WTC11 (cell line): ENCODE measurements at regions not wholly inside any gene's neighbourhood (a gene's known extent, or its start where the extent isn't known, plus 50 kb on each side); places are given as distances from the start of the nearest gene placed in this dataset.

Experiments
- CTCF ChIP-seq: fragments of 200-600 bp; IDR thresholded peaks from 2 replicates; pipeline ENCODE4 v1.8.0; 2022; ENCODE audit warnings: antibody characterized with exemption
- E2F5 ChIP-seq: sonication (generic); formaldehyde crosslinking; IDR thresholded peaks from 2 replicates; pipeline ENCODE4 v1.8.1; 2022; ENCODE audit warnings: mild to moderate bottlenecking, moderate library complexity, missing genetic modification reagents
- EMX1 ChIP-seq: fragments of 250-450 bp; sonication (Bioruptor Pico); IDR thresholded peaks from 2 replicates; pipeline ENCODE4 v1.8.0; 2021; ENCODE audit warnings: mild to moderate bottlenecking
- KAT7 ChIP-seq: sonication (generic); formaldehyde crosslinking; IDR thresholded peaks from 2 replicates; pipeline ENCODE4 v1.8.1; 2023; ENCODE audit warnings: missing genetic modification reagents, mild to moderate bottlenecking, borderline replicate concordance
- MAX ChIP-seq: sonication (generic); formaldehyde crosslinking; IDR thresholded peaks from 2 replicates; pipeline ENCODE4 v1.8.0; 2022; ENCODE audit warnings: mild to moderate bottlenecking, missing genetic modification reagents
- MLX ChIP-seq: sonication (generic); formaldehyde crosslinking; IDR thresholded peaks from 2 replicates; pipeline ENCODE4 v1.8.1; 2023; ENCODE audit warnings: mild to moderate bottlenecking, missing genetic modification reagents, moderate library complexity
- SP1 ChIP-seq: sonication (generic); formaldehyde crosslinking; conservative IDR thresholded peaks from 2 replicates; pipeline ENCODE4 v1.8.1; 2022; ENCODE audit warnings: missing genetic modification reagents
- TEAD4 ChIP-seq: sonication (generic); formaldehyde crosslinking; IDR thresholded peaks from 2 replicates; pipeline ENCODE4 v1.8.0; 2022; ENCODE audit warnings: mild to moderate bottlenecking, missing genetic modification reagents
- ZNF121 ChIP-seq: sonication (generic); formaldehyde crosslinking; IDR thresholded peaks from 2 replicates; pipeline ENCODE4 v1.8.0; 2023; ENCODE audit warnings: missing genetic modification reagents

GRCh38 chr14:28303248-28303647 lies 463.3 kb upstream of the FOXG1 start:
- TF ChIP-seq CTCF (no peak), SP1 (CRISPR knock-in tag) (no peak), E2F5 (CRISPR knock-in tag) (no peak), ZNF121 (no peak), MLX (CRISPR knock-in tag) (no peak), EMX1 (no peak), TEAD4 (no peak), KAT7 (CRISPR knock-in tag) (no peak), MAX (no peak)
